ENCODE measurements at regions not wholly inside any gene's neighbourhood (a gene's known extent, or its start where the extent isn't known, plus 50 kb on each side); places are given as distances from the start of the nearest gene placed in this dataset.

- no peak for TF ChIP-seq CTCF (IDR thresholded peaks at IDR 0.05)
- Histone ChIP-seq H3K4me1 (no peaks in the 10 kb centered on the region), H3K9me3 (no peaks in the 10 kb centered on the region), H3K27me3 (no peaks in the 10 kb centered on the region), H3K4me3 (no peak overlapping the region), H3K27ac (no peak overlapping the region), H3K36me3 (no peaks in the 10 kb centered on the region)
- WGBS, 2 donors, result 67 to 74% methylated on average over 7 of the region's 7 CpGs
- ATAC-seq (no peak), DNase-seq (no peak), FAIRE-seq (no peak)
- intact Hi-C loops (cut with DNase I), result no loop called here
These were observed 217.1 kb upstream of the KIRREL3 start for GRCh38 chr11:127217452-127218274.

- ATAC-seq, result no peak
- no peak overlapping the region for H3K4me3 ChIP-seq
- intact Hi-C loops (cut with DNase I), result no loop called here
- no peaks in the 10 kb centered on the region for H3K27me3 ChIP-seq
- no peak overlapping the region for H3K27ac ChIP-seq
- DNase-seq, result no peak
- WGBS, 2 donors, result 80 to 84% methylated on average over 3 of the region's 3 CpGs
- H3K9me3 ChIP-seq, result no peaks in the 10 kb centered on the region
- FAIRE-seq, result no peak
- TF ChIP-seq CTCF (IDR thresholded peaks at IDR 0.05), result no peak
- H3K4me1 ChIP-seq, result no peaks in the 10 kb centered on the region
- H3K36me3 ChIP-seq, result no peaks in the 10 kb centered on the region
These were observed 205.2 kb upstream of the KIRREL3 start for GRCh38 chr11:127205688-127206217.

GRCh38 chr11:127203490-127203889 lies 202.9 kb upstream of the KIRREL3 start:
- H3K36me3 ChIP-seq, result no peaks in the 10 kb centered on the region
- no peak overlapping the region for H3K4me3 ChIP-seq
- no peaks in the 10 kb centered on the region for H3K4me1 ChIP-seq
- no peak for TF ChIP-seq CTCF (IDR thresholded peaks at IDR 0.05)
- no peak overlapping the region for H3K27ac ChIP-seq
- no peaks in the 10 kb centered on the region for H3K27me3 ChIP-seq
- no peaks in the 10 kb centered on the region for H3K9me3 ChIP-seq
- intact Hi-C loops (cut with DNase I), result no loop called here
- DNase-seq, result no peak
- 18 to 25% methylated on average over 3 of the region's 3 CpGs for WGBS, 2 donors
- no peak for ATAC-seq
- no peak for FAIRE-seq

- Histone ChIP-seq H3K4me1 (no peaks in the 10 kb centered on the region), H3K27me3 (no peaks in the 10 kb centered on the region), H3K27ac (no peak overlapping the region), H3K36me3 (no peaks in the 10 kb centered on the region), H3K9me3 (no peaks in the 10 kb centered on the region), H3K4me3 (no peak overlapping the region)
- ATAC-seq (no peak), DNase-seq (no peak), FAIRE-seq (no peak)
- intact Hi-C loops (cut with DNase I), result no loop called here
- TF ChIP-seq CTCF (IDR thresholded peaks at IDR 0.05), result no peak
These were observed 201.5 kb upstream of the KIRREL3 start for GRCh38 chr11:127202105-127202504.

GRCh38 chr11:127199306-127199801 lies 198.8 kb upstream of the KIRREL3 start:
- TF ChIP-seq CTCF (IDR thresholded peaks at IDR 0.05), result no peak
- no peaks in the 10 kb centered on the region for H3K9me3 ChIP-seq
- no peaks in the 10 kb centered on the region for H3K36me3 ChIP-seq
- peaks cover 0 to 6% (median 0%) of the 10 kb centered on the region in 4 donors for H3K27me3 ChIP-seq
- ATAC-seq (no peak), DNase-seq (no peak), FAIRE-seq (no peak)
- intact Hi-C loops (cut with DNase I), result no loop called here
- 53 to 59% methylated on average over 3 of the region's 3 CpGs for WGBS, 2 donors
- H3K4me3 ChIP-seq, result no peak overlapping the region
- H3K4me1 ChIP-seq, result no peaks in the 10 kb centered on the region
- H3K27ac ChIP-seq, result no peak overlapping the region

All from pancreas (tissue), 10 donors.